Thymus (tissue), 11 donors: ENCODE measurements at regions not wholly inside any gene's neighbourhood (a gene's known extent, or its start where the extent isn't known, plus 50 kb on each side); places are given as distances from the start of the nearest gene placed in this dataset.
"Not testable (repeated sequence)": the region's sequence is repeated elsewhere in the genome, so short reads cannot be mapped to it uniquely, and the experiment has no call there.

ENCODE experiments used
- DNase-seq, 9 donors: peaks; one replicate each; pipeline ENCODE4 v3.0.0-alpha.2; 2013; ENCODE audit warnings: low spot score in 9 of 9, low read depth in 6 of 9, missing footprints in 1 of 9
- H3K27ac ChIP-seq, 2 donors: one replicate each; pipeline ENCODE4 v1.5.1; 2013; ENCODE audit warnings: control low read depth in 1 of 2, low read depth in 1 of 2, low read length in 1 of 2, mild to moderate bottlenecking in 1 of 2, moderate library complexity in 1 of 2
- H3K27me3 ChIP-seq, 2 donors: one replicate each; pipeline ENCODE4 v1.5.1; 2013; ENCODE audit warnings: low read length in 1 of 2; ENCODE audit not compliant: control insufficient read depth in 2 of 2, insufficient read depth in 1 of 2
- H3K36me3 ChIP-seq, 2 donors: one replicate each; pipeline ENCODE4 v1.5.1; 2013; ENCODE audit warnings: low read length in 1 of 2, mild to moderate bottlenecking in 1 of 2, moderate library complexity in 1 of 2; ENCODE audit not compliant: control insufficient read depth in 2 of 2, insufficient read depth in 2 of 2
- H3K4me1 ChIP-seq, 2 donors: one replicate each; pipeline ENCODE4 v1.5.1; 2013; ENCODE audit warnings: low read length in 2 of 2; ENCODE audit not compliant: control insufficient read depth in 2 of 2, insufficient read depth in 2 of 2
- H3K4me3 ChIP-seq, 2 donors: one replicate each; pipeline ENCODE4 v1.5.1; 2013; ENCODE audit warnings: low read length in 2 of 2, control low read depth in 1 of 2, mild to moderate bottlenecking in 1 of 2
- H3K9me3 ChIP-seq, 2 donors: one replicate each; pipeline ENCODE4 v1.5.1; 2013; ENCODE audit warnings: low read length in 1 of 2, mild to moderate bottlenecking in 1 of 2; ENCODE audit not compliant: control insufficient read depth in 2 of 2, insufficient read depth in 1 of 2
- WGBS: extraction: QIAGEN DNeasy Blood & Tissue Kit; methylation state at CpG from one replicate; pipeline ENCODE4 v1.1.7; 2013; 5-methylcytosine and 5-hydroxymethylcytosine counted together
- donor health status: healthy.

DNA sequence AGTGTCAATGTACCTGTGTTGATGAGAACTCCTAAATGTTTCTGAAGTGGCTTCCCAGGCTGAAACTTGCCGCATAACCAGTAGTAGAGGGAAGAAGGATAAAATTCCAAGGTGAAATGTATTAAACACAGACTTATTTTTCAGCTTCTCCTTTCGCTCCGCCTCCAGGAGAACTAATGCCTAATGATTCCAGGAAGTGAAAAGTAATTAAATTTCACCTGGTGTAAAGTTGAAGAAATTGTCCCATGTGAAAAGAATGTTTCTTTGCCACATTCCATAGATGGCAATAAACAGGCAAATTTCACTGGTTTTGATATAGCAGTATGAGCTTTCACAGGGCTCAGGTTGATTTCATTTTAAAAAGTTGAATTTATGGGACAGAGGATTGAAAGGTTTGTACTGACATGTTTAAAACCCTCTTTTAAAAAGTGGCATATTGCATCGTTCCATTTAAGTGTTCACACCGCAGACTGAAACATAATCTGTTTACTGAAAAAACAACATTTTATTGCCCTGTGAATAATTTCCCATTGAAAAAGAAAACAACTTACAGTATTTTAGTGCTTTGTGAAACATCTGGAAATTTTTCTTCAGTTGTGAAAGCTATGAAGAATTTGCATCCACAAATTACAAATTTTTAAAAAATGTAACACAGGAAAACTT is 453.4 kb upstream of the NFE2L3 start:
- 94% methylated on average over 5 of the region's 5 CpGs for WGBS
- Histone ChIP-seq H3K9me3 (no peaks in the 10 kb centered on the region), H3K4me1 (no peaks in the 10 kb centered on the region), H3K27me3 (no peaks in the 10 kb centered on the region), H3K4me3 (no peak overlapping the region), H3K36me3 (no peaks in the 10 kb centered on the region), H3K27ac (no peak overlapping the region)
- DNase-seq = no peak

DNA sequence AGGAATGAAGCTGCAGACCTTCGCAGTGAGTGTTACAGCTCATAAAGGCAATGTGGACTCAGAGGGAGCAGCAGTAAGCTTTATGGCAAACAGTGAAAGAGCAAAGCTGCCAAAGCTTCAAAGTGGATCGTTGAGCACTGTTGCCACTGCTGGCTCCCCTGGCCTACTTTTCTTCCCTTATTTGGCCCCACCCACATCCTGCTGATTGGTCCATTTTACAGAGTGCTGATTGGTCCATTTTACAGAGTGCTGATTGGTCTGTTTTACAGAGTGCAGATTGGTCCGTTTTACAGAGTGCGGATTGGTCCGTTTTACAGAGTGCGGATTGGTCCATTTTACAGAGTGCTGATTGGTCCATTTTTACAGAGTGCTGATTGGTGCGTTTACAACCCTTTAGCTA is 451.9 kb upstream of the NFE2L3 start:
- not testable (repeated sequence) for H3K27me3 ChIP-seq, DNase-seq, H3K4me1 ChIP-seq, H3K9me3 ChIP-seq, H3K4me3 ChIP-seq, H3K36me3 ChIP-seq, H3K27ac ChIP-seq
- 98% methylated on average over 7 of the region's 7 CpGs for WGBS

GRCh38 chr7:25704413-25704812 is 447.6 kb upstream of the NFE2L3 start:
- Histone ChIP-seq H3K4me3 (no peak overlapping the region), H3K4me1 (no peaks in the 10 kb centered on the region), H3K36me3 (no peaks in the 10 kb centered on the region), H3K9me3 (no peaks in the 10 kb centered on the region), H3K27ac (no peak overlapping the region), H3K27me3 (peaks cover 0 to 3% of the 10 kb centered on the region in 2 donors)
- 96% methylated on average over 8 of the region's 8 CpGs for WGBS
- DNase-seq = no peak

GRCh38 chr7:25706764-25707163 is 445.2 kb upstream of the NFE2L3 start:
- no peak overlapping the region for H3K27ac ChIP-seq
- 97% methylated on average over 5 of the region's 5 CpGs for WGBS
- H3K4me3 ChIP-seq = no peak overlapping the region
- H3K9me3 ChIP-seq = no peaks in the 10 kb centered on the region
- H3K4me1 ChIP-seq = no peaks in the 10 kb centered on the region
- peaks cover 0 to 3% of the 10 kb centered on the region in 2 donors for H3K27me3 ChIP-seq
- no peaks in the 10 kb centered on the region for H3K36me3 ChIP-seq
- no peak for DNase-seq

DNA sequence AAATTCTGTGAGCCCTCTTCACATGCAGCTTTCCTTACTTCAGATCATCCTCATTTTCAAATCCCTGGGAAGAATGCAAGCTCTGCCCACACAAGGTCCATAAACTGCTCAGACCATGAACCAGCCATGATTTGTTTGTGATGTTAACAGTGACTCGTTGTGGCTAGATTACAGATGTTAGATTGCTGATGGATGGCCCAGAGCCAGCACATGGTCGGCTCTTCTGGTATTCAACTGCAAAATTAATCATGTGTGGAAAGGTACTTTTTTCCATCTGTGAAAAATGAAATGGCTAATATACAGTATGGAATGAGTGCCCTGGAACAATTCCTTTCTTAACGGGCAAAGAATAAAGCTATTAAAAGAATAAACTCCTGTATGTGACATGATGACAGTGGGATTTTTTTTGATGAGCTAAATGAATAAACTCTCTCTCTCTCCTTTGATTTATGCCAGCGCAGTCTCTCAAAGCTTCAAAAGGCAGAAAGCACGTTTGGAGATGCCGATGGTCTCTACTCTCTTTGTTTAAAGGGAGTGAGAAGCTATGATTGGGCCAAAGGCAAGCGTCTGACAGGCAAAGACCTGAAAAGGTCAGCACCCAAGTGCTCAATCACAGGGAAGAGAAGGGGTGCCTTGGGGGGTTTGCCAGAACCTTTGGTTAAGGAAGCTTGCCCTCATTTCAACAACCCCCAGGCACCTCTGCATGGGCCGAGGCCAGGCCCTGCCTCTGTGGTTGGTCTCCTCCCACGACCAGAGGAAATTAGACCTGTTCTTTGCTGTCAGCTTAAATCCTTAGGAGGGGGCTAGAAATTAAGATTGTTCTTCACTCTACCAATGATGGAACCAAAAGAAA is 444.0 kb upstream of the NFE2L3 start:
- no peaks in the 10 kb centered on the region for H3K36me3 ChIP-seq
- peaks cover 0 to 3% of the 10 kb centered on the region in 2 donors for H3K27me3 ChIP-seq
- 82% methylated on average over 9 of the region's 9 CpGs for WGBS
- H3K27ac ChIP-seq = no peak overlapping the region
- no peak overlapping the region for H3K4me3 ChIP-seq
- no peaks in the 10 kb centered on the region for H3K4me1 ChIP-seq
- DNase-seq = no peak
- no peaks in the 10 kb centered on the region for H3K9me3 ChIP-seq

DNA sequence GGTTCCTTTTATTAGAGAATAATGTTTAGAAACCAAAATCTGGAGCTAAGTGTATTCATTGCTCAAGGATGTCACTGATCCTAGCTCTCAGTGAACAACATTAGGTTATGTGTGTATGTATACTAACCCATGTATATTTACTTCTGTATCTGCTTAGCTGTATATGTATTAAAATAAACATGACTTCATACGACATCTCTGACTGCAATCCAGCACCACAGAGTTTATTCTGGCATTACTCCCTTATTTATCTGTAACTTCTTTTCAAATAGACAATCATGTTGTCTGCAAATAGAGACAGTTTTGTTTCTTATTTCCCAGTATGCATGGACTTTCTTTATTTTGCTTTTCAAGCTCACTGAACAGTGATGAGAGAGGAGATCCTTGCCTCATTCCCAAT is 441.0 kb upstream of the NFE2L3 start:
- no peaks in the 10 kb centered on the region for H3K36me3 ChIP-seq
- peaks cover 0 to 3% of the 10 kb centered on the region in 2 donors for H3K27me3 ChIP-seq
- DNase-seq = no peak
- no peaks in the 10 kb centered on the region for H3K4me1 ChIP-seq
- H3K4me3 ChIP-seq = no peak overlapping the region
- no peak overlapping the region for H3K27ac ChIP-seq
- 88% methylated on average over 1 of the region's 1 CpG for WGBS
- no peaks in the 10 kb centered on the region for H3K9me3 ChIP-seq

GRCh38 chr7:25711940-25712339 is 440.1 kb upstream of the NFE2L3 start:
- Histone ChIP-seq H3K4me1 (no peaks in the 10 kb centered on the region), H3K36me3 (no peaks in the 10 kb centered on the region), H3K27me3 (peaks cover 0 to 3% of the 10 kb centered on the region in 2 donors), H3K4me3 (no peak overlapping the region), H3K27ac (no peak overlapping the region), H3K9me3 (no peaks in the 10 kb centered on the region)
- 95% methylated on average over 1 of the region's 1 CpG for WGBS
- no peak for DNase-seq

DNA sequence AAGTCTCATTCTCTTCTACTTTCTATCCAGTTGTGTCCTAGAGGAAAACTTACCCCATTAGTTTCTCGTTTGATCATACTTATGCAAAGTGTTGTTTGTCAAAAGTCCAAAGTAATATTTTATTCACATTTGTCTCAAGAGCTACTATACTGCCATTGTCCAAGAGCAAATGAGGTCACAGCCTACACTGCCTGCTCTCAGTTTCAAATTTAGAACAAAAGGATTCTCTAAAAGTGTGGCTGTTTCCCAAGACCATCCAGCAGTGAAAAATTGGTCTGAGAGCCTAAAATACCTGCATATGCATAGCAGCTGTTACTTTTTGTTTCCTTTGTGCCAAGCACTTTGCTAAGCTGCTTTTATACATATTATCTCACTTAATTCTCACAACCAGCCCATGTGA is 439.5 kb upstream of the NFE2L3 start:
- no peak overlapping the region for H3K4me3 ChIP-seq
- WGBS = 94% methylated on average over 1 of the region's 1 CpG
- peaks cover 0 to 3% of the 10 kb centered on the region in 2 donors for H3K27me3 ChIP-seq
- no peaks in the 10 kb centered on the region for H3K4me1 ChIP-seq
- H3K27ac ChIP-seq = no peak overlapping the region
- H3K9me3 ChIP-seq = no peaks in the 10 kb centered on the region
- H3K36me3 ChIP-seq = no peaks in the 10 kb centered on the region
- DNase-seq = no peak

DNA sequence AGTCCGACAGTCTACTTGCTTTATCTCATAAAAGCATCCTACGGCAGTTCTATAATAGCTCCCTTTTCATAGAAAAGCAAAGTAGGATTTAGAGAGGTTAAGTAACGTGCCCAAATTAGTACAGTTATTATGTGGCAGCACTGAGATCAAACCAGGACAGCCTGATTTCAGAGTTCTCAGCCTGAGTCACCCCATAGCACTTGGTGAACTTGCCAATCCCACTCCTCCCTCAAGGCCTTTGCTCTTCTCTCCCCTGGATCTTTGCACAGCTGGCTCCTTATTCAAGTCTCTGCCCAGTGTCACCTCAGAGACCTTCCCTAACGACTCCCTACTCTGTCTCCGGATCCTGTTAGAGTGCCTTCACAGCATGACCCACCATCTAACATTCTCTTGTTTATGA is 438.0 kb upstream of the NFE2L3 start:
- Histone ChIP-seq H3K4me1 (no peaks in the 10 kb centered on the region), H3K9me3 (no peaks in the 10 kb centered on the region), H3K27ac (no peak overlapping the region), H3K4me3 (no peak overlapping the region), H3K36me3 (no peaks in the 10 kb centered on the region), H3K27me3 (peaks cover 0 to 4% of the 10 kb centered on the region in 2 donors)
- no peak for DNase-seq
- 93% methylated on average over 5 of the region's 5 CpGs for WGBS
